Stromal cell of bone marrow (primary cell): ENCODE measurements at regions not wholly inside any gene's neighbourhood (a gene's known extent, or its start where the extent isn't known, plus 50 kb on each side); places are given as distances from the start of the nearest gene placed in this dataset.
A peak's percentile ranks its signal among the peaks of the same experiment; 100 is the strongest.
"Not testable (repeated sequence)": the region's sequence is repeated elsewhere in the genome, so short reads cannot be mapped to it uniquely, and the experiment has no call there.

Experiments
- DNase-seq: peaks from one replicate; pipeline ENCODE4 v3.0.0-alpha.2; 2012; ENCODE audit warnings: low read depth

GRCh38 chr5:39697881-39698280, 273.1 kb upstream of the DAB2 start:
- DNase-seq, result no peak

DNA sequence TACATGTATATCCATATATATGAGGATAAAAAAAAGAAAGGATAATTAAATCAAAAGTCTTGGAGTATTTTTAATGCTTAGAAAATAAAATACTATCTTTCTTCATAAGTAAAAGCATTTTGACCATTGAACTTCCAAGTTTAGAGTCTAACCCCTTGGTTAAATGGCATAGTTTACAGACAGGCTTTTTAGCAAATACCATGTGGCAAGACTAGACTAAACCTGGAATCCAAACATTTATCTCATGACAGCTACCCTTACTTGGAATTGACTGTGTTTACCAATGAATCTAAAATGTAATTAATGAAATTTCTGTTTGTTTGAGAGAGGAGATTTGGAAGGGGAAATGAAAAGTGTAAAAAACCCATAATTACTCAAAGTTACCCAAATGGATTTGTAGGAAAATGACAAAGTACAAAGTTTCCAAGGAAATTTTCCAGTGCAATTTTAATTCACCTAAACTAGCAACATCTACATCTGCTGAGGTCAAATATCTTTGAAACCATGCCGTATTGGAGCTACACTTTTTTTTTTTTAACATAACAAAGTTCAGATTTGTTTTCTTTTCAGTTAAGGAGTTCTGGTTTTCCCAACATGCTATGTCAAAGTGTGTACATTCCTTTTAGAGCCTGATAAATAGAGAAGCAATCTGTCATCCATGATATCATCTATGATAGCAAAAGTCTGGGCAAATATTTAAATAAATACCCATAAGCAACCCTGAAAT, 272.1 kb upstream of the DAB2 start:
- no peak for DNase-seq

DNA sequence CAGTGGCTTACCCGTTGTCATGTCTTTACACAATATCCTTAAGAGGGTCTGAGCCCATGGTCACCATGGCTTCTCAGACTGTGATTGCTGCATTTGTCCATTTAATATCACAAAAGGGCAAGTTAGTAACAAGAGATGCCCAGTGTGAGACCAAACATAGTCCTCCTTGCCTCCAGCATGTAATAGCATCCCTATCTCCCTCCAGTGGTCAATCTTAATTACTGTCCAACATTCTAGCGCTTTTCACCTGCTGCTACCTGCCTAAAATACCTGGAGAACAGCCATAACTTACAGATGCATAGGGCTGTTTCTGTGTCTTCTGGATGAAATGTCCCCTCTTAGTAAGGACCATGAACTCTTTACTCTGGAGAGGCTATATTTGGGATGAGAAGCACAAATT, 267.2 kb upstream of the DAB2 start:
- no peak for DNase-seq

- DNase-seq, result no peak
Measured at GRCh38 chr5:39691136-39691535, 266.4 kb upstream of the DAB2 start.

- DNase-seq, result no peak
Measured at GRCh38 chr5:39689919-39690318, 265.1 kb upstream of the DAB2 start.

- DNase-seq, result not testable (repeated sequence)
Measured at GRCh38 chr5:39687924-39688323, 263.1 kb upstream of the DAB2 start.

- DNase-seq, result no peak
Measured at GRCh38 chr5:39680213-39680612, 255.4 kb upstream of the DAB2 start.

GRCh38 chr5:39678534-39678933, 253.8 kb upstream of the DAB2 start:
- no peak for DNase-seq

DNA sequence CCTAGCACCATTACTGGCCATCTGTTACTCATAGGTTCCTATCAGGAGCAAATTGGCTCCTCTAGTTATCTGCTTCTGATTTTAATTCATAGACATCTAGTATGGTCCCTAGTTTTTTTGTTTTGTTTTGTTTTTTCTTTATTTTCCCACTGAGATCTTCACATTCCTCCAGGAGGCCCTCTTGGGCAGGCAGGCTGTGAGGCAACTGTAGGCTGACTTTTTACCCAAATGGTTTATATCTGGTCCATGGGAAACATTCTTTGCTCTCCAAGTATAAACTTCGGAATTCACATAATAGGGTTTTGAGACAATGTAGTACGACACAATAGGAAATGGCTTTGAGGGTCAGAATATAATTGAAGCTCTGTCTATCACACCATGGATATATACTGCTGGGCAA, 250.9 kb upstream of the DAB2 start:
- DNase-seq, result no peak

- no peak for DNase-seq
Measured at GRCh38 chr5:39674209-39675082, 249.7 kb upstream of the DAB2 start.

- peak; percentile 12 for DNase-seq
Measured at GRCh38 chr5:39671561-39671961, 246.8 kb upstream of the DAB2 start.

DNA sequence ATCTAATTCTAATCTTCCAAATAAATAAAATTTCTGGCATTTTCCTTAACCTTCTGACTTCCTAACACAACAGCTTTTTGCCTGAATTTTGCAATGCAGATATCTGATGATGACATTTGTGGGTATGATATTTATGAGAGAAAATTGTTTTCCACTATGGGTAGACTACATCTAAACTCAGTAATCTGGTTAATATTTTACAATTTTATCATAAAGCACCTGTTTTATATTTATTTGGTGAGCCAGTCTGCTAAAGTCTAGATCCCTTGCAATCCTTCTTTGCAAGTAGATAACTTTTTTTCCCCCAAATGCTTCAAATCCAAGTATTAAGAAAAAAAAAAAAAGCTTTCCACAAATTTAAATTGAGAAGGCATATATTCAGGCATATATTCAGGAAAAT, 246.2 kb upstream of the DAB2 start:
- DNase-seq, result no peak

DNA sequence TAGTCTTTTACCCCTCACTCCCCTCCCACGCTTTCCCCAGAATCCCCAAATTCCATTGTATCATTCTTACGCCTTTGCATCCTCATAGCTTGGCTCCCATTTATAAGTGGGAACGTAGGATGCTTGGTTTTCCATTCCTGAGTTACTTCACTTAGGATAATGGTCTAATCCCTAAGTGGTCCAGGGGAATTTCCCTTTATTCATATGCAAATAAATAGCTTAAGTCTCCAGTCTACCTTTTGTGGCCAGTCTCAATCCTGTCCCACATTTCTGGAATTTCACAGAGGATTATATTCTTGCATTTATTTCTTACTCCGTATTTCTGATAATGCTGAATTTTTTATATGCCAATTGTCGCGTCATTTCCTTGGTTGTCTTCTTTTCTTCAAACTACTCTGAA, 245.6 kb upstream of the DAB2 start:
- DNase-seq, result no peak

GRCh38 chr5:39668980-39669379, 244.2 kb upstream of the DAB2 start:
- DNase-seq, result no peak

DNA sequence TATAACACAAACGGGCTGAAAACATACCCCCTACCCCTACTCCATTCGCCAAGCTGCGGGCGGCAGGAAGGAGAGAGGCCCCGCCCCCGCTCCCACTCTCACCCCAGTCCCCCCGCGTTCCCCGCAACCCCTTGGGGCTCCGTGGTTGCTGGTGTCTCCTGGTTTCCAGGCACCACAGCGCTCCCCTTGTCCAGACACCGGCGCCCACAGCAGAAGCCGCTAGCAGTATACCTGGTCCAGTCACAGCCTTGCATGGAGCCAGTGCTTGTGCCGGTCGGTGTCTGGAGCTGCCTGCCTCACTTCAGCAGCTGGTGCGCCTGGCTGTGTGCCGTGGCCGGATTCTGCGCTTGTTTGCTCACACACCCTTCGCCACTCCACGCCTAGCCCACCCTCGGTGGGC, 240.5 kb upstream of the DAB2 start:
- no peak for DNase-seq

GRCh38 chr5:39662945-39663344, 238.2 kb upstream of the DAB2 start:
- DNase-seq, result no peak

DNA sequence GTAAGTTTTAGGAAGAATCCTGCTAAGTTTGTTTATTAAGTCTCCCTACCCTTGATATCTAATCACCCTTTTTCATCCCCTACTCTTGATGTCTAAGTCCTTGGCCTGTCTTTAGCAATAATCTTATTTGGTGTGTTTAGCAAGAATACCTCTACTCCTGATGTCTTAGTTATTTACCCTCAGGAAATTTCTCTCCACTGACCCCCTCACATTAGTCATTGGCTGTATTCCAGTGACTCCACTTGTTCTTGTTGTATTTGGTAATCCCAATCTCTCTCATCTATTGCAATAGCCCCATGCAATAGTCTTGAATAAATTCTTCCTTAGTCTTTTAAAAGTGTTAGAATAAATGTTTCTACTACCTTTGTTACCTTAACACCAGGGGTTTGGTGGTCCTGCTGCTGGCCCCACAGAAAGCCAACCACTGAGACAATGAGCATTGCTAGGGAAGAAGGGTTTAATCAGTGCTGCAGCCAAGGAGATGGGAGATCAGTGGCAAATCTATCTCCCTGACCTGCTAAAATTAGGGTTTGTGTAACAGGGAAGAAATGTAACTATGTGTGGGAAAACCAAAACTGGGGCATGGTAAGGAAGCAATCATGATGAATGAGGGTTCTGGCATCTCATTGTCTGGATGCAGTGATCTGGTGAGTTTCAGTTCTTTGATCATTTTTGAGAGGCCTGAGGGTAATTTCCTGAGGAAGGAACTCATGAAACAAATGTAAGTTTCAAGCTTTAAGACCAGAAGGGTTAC, 236.4 kb upstream of the DAB2 start:
- DNase-seq, result no peak

GRCh38 chr5:39660020-39660419, 235.2 kb upstream of the DAB2 start:
- DNase-seq, result no peak

GRCh38 chr5:39658866-39659265, 234.1 kb upstream of the DAB2 start:
- no peak for DNase-seq

- DNase-seq, result no peak
Measured at GRCh38 chr5:39657943-39658342, 233.2 kb upstream of the DAB2 start.

DNA sequence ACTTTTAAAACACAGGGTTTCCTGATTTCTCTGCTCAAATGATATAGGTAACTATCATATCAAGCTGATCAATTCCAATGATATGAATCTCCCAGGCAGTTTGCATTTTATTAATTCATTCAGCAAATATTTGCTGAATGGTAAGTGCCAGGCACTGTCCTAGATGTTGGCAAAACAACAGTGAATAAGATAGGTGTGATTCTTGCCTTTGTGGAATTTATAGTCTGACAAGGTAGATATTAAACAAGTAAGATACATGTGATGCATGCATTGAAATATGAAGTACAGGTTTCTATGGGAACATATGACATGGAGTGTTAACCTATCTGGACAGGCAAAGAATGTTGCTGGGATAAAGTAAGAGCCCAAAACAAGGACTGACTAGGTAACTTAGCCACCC, 231.8 kb upstream of the DAB2 start:
- DNase-seq, result no peak

GRCh38 chr5:39654715-39655114, 229.9 kb upstream of the DAB2 start:
- DNase-seq, result no peak

GRCh38 chr5:39652481-39652880, 227.7 kb upstream of the DAB2 start:
- DNase-seq, result not testable (repeated sequence)
